Parathyroid adenoma (tissue), 2 donors: ENCODE measurements at regions not wholly inside any gene's neighbourhood (a gene's known extent, or its start where the extent isn't known, plus 50 kb on each side); places are given as distances from the start of the nearest gene placed in this dataset.

Experiments
- H2AFZ ChIP-seq: fragments of 300-600 bp; sonication (generic); one replicate; pipeline ENCODE4 v1.7.0; 2017; ENCODE audit warnings: antibody characterized with exemption, mild to moderate bottlenecking
- H3K27ac ChIP-seq: fragments of 300-600 bp; sonication (generic); one replicate; pipeline ENCODE4 v1.7.0; 2017
- H3K27me3 ChIP-seq: fragments of 300-600 bp; sonication (generic); one replicate; pipeline ENCODE4 v1.7.0; 2017; ENCODE audit warnings: low read length; ENCODE audit not compliant: control insufficient read depth, insufficient read depth
- H3K36me3 ChIP-seq: fragments of 300-600 bp; sonication (generic); one replicate; pipeline ENCODE4 v1.7.0; 2017; ENCODE audit warnings: low read length; ENCODE audit not compliant: control insufficient read depth, insufficient read depth
- H3K4me1 ChIP-seq: fragments of 300-600 bp; sonication (generic); one replicate; pipeline ENCODE4 v1.7.0; 2017; ENCODE audit warnings: control low read depth
- H3K4me2 ChIP-seq: fragments of 300-600 bp; sonication (generic); one replicate; pipeline ENCODE4 v1.7.0; 2017; ENCODE audit warnings: low read length
- H3K4me3 ChIP-seq: fragments of 300-600 bp; sonication (generic); one replicate; pipeline ENCODE4 v1.7.0; 2017; ENCODE audit warnings: low read depth, low read length
- H3K79me2 ChIP-seq: fragments of 300-600 bp; sonication (generic); one replicate; pipeline ENCODE4 v1.7.0; 2017; ENCODE audit warnings: control low read depth
- H3K9ac ChIP-seq: fragments of 300-600 bp; sonication (generic); one replicate; pipeline ENCODE4 v1.7.0; 2017; ENCODE audit warnings: mild to moderate bottlenecking
- H3K9me3 ChIP-seq: fragments of 300-600 bp; sonication (generic); one replicate; pipeline ENCODE4 v1.7.0; 2017; ENCODE audit warnings: low read length; ENCODE audit not compliant: control insufficient read depth
- CTCF ChIP-seq: fragments of 300-600 bp; sonication (generic); IDR thresholded peaks from one replicate; pipeline ENCODE4 v1.7.0; 2017; ENCODE audit warnings: antibody characterized with exemption, mild to moderate bottlenecking
- donor health status: primary hyperparathyroidism.

- Histone ChIP-seq H3K27ac (no peak overlapping the region), H3K4me1 (no peaks in the 10 kb centered on the region), H3K4me2 (no peak overlapping the region), H3K4me3 (no peak overlapping the region), H3K9ac (no peak overlapping the region), H3K79me2 (no peaks in the 10 kb centered on the region), H3K9me3 (no peaks in the 10 kb centered on the region), H3K36me3 (no peaks in the 10 kb centered on the region), H2AFZ (no peak overlapping the region), H3K27me3 (no peaks in the 10 kb centered on the region)
- no peak for TF ChIP-seq CTCF
Observed at GRCh38 chr11:103544874-103545273, 435.6 kb downstream of the DYNC2H1 start.

GRCh38 chr11:103545551-103545950 is 436.3 kb downstream of the DYNC2H1 start:
- Histone ChIP-seq H3K4me3 (no peak overlapping the region), H3K27ac (no peak overlapping the region), H3K9ac (no peak overlapping the region), H3K4me1 (no peaks in the 10 kb centered on the region), H3K36me3 (no peaks in the 10 kb centered on the region), H3K4me2 (no peak overlapping the region), H3K27me3 (no peaks in the 10 kb centered on the region), H3K9me3 (no peaks in the 10 kb centered on the region), H3K79me2 (no peaks in the 10 kb centered on the region), H2AFZ (no peak overlapping the region)
- no peak for TF ChIP-seq CTCF

- Histone ChIP-seq H3K4me3 (no peak overlapping the region), H3K79me2 (no peaks in the 10 kb centered on the region), H3K9me3 (no peaks in the 10 kb centered on the region), H3K4me2 (no peak overlapping the region), H3K27ac (no peak overlapping the region), H3K36me3 (no peaks in the 10 kb centered on the region), H3K27me3 (no peaks in the 10 kb centered on the region), H2AFZ (no peak overlapping the region), H3K9ac (no peak overlapping the region), H3K4me1 (no peaks in the 10 kb centered on the region)
- TF ChIP-seq CTCF, result no peak
Observed at GRCh38 chr11:103546236-103546635, 437.0 kb downstream of the DYNC2H1 start.

GRCh38 chr11:103547024-103547423 is 437.8 kb downstream of the DYNC2H1 start:
- Histone ChIP-seq H3K27ac (no peak overlapping the region), H3K79me2 (no peaks in the 10 kb centered on the region), H2AFZ (no peak overlapping the region), H3K27me3 (no peaks in the 10 kb centered on the region), H3K9ac (no peak overlapping the region), H3K4me2 (no peak overlapping the region), H3K4me3 (no peak overlapping the region), H3K9me3 (no peaks in the 10 kb centered on the region), H3K4me1 (no peaks in the 10 kb centered on the region), H3K36me3 (no peaks in the 10 kb centered on the region)
- no peak for TF ChIP-seq CTCF

GRCh38 chr11:103547691-103548090 is 438.5 kb downstream of the DYNC2H1 start:
- H3K4me1 ChIP-seq, result no peaks in the 10 kb centered on the region
- H3K4me2 ChIP-seq, result no peak overlapping the region
- H3K27ac ChIP-seq, result no peak overlapping the region
- H3K9ac ChIP-seq, result no peak overlapping the region
- H3K4me3 ChIP-seq, result no peak overlapping the region
- H3K9me3 ChIP-seq, result no peaks in the 10 kb centered on the region
- H3K79me2 ChIP-seq, result no peaks in the 10 kb centered on the region
- no peaks in the 10 kb centered on the region for H3K27me3 ChIP-seq
- H3K36me3 ChIP-seq, result no peaks in the 10 kb centered on the region
- no peak for TF ChIP-seq CTCF
- H2AFZ ChIP-seq, result no peak overlapping the region
